GM18505 (cell line): ENCODE measurements at regions not wholly inside any gene's neighbourhood (a gene's known extent, or its start where the extent isn't known, plus 50 kb on each side); places are given as distances from the start of the nearest gene placed in this dataset.

Experiments used
- ATAC-seq: cut with Tn5 transposase; IDR thresholded peaks from one replicate; pipeline ENCODE4 v1.9.1; 2021; ENCODE audit not compliant: unreplicated experiment
- POLR2A ChIP-seq: IDR thresholded peaks from 4 replicates; pipeline ENCODE4 v1.6.1; 2011; ENCODE audit warnings: borderline replicate concordance; ENCODE audit not compliant: insufficient read depth, insufficient read length; ENCODE audit errors: extremely low read depth

DNA sequence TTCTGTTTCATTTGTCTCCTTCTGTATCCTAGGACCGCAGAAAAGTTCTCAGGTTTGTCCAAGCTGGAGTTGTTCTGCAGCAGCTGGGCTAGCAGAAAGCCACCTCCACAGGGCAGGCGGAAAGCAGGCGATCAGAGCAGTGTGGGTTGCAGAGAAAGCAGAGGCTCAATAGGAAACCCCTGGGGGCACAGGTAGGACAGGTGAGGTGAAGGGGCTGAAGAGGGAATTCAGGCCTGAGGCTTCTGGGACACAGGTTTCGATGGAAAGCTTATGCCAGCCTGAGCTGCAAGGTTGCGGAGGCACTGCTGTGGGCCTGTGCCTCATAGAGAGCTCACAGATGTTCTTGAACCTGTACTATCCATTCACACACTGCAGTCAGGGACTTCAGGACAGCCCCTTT lies 194.9 kb upstream of the TPK1 start:
- ATAC-seq: no peak
- no peak for TF ChIP-seq POLR2A

DNA sequence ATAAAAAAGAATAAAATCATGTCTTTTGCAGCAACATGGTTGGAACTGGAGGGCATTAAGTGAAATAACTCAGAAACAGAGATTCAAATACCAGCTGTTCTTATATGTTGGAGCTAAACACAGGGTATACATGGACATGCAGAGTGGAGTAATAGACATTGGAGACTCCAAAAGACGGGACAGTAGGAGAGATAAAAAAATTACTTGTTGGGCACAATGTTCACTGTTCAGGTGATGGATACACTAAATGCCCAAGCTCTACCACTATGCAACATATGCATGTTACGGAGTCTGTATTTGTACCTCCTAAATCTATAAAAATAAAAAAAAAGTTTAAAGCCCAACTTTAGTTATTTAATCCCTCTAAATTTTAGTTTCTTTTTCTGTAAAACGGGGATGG lies 184.6 kb upstream of the TPK1 start:
- no peak for ATAC-seq
- no peak for TF ChIP-seq POLR2A

DNA sequence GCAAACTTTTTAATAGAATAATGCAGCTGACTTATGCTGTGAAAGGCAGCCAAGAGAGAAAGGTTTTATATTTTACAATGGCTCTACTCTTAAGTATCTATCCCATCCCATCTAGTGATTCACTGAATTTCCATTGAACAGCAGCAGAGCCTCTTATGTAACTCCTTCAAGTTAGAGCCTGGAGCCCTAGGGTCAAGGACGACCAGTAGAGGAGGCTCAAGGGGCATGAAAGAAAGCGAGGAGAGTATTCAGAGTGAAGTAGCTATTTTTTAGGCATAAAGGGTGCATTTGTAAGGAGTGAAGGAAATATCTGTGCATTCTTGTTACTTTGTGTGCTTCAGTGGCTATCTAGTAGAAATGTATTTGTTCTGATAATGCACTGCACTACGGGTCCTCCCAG lies 180.2 kb upstream of the TPK1 start:
- ATAC-seq: no peak
- TF ChIP-seq POLR2A: no peak

DNA sequence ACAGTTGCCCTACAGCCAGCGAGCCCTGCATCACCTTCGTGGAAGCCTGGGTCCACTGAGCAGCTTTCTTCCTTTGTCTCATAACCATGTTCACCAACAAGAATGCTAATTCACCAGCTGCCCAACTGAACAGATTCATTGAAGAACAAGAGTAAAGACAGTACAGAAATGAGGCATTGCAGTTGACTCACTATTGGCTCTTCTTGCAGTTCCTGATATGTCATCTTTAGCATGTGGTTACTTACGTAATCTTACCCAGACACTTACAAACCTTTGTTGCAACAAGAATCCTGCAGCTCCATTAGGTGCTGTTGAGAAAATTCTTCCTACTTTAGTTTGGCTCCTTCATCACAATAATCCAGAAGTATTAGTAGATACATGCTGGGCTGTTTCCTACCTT lies 174.0 kb upstream of the TPK1 start:
- ATAC-seq: no peak
- TF ChIP-seq POLR2A: no peak

DNA sequence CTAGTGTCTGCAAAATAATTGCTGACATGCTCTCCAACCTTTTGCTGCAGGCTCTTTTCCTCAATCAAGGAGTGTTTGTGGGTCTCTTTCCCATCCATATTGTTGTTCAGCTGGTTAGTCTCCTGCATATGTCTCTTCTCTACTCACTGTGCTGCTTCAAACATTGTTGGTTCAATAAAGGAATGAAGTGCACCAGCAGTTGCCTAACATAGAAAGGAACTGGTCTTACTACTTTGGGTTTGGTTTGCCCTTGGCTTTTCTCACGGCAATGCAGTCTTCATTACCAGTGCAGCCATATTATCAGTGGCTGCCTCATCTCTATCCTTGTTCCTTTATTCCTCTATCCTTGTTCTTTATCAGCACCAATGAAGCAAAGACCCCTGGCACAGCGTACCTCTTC lies 169.7 kb upstream of the TPK1 start:
- no peak for ATAC-seq
- TF ChIP-seq POLR2A: no peak

DNA sequence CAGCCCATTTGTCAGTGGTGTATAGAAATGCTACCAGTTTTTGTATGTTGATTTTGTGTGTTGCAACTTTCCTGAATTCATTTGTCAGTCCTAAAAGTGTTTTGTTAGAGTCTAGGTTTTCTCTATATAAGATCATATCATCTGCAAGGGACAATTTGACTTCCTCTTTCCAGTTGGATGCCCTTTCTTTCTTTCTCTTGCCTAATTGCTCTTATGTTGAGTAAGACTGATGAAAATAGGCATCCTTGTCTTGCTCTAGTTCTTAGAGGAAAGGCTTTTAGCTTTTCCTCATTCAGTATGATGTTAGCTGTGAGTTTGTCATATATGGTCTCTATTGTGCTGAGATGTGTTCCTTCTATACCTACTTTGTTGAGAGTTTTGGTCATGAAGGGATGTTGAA lies 161.7 kb upstream of the TPK1 start:
- no peak for ATAC-seq
- no peak for TF ChIP-seq POLR2A

DNA sequence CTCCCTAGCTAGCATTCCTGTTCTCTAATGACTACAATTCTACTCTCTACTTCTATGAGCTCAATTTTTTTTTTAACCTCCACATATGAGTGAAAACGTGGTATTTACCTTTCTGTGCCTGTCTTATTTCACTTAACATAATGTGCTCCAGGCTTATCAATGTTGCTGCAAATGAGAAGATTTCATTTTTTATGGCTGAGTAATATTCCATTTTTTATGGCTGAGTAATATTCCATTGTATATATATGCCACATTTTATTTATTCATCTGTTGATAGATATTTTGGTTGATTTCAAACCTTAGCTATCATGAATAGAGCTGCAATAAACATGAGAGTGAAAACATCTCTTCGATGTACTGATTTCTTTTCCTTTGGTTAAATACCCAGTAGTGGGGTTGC lies 159.6 kb upstream of the TPK1 start:
- no peak for TF ChIP-seq POLR2A
- ATAC-seq: no peak

DNA sequence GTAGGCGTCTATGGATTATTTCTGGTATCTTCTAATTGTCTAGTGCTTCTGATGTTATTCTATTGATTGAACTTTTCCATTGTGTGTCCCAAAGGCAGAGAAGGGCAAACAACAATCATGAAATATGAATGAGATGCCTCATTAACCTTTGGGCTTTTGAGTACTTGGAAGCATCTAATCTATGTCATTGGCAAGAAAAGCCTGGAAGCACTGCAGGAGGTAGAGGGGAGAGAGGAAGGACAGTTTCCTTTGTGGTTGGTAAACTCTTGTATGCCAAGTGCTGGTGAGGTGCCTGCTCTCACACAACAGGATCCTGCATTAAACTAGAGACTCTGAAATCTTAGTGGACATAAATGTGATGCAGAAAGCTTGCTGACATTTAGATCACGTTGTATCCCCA lies 155.2 kb upstream of the TPK1 start:
- ATAC-seq: no peak
- TF ChIP-seq POLR2A: no peak

DNA sequence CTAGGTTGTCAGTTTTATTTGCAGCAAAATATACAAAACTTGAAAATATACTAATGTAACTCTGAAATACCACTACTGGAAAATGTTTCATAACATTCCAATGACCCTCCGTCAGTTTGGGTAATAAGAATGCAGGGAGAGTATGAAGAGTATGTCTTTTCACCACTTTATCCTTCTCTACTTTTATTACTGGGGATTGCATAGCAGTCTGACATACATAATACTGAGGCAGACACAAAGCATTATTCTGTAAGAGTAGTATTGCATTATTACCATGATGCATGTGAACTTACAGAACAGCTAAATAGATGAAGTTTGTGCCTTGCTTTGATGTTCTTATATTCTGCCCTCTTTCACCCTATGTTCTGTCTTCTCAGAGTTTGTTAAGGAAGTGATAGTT lies 151.8 kb upstream of the TPK1 start:
- no peak for ATAC-seq
- no peak for TF ChIP-seq POLR2A

DNA sequence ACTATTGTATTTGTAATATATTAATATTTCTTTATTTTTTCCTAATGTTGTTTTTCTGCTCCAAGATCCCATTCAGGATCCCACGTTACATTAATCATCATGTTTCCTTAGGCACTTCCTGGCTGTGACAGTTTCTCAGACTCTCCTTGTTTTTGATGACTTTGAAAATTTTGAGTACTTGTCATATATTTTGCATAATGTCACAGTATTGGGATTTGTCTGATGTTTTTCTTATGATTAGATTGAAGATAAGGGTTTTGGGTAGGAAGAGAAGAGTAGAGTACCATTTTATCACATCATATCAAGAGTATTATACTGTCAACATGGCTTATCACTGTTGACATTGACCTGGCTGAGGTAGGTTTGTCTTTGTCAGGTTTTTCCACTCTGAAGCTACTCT lies 146.3 kb upstream of the TPK1 start:
- no peak for TF ChIP-seq POLR2A
- ATAC-seq: no peak

DNA sequence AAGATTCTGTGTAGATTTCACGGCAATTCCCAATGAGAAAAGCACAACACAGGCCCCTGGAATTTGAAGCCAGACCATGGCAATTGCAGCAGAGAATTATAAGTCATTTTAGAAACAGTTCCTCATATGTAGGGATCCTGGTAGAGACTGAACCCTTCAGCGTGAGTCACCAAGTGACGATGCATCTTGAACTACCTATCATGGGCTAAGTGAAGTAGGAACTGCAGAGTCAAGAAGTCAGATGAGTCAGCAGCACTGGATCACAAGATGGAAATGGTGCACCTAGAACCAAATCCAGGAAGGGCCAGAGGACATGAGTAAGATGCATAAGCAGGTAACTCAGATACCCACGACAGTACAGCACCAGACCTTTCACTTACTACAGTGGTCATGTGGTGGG lies 140.0 kb upstream of the TPK1 start:
- ATAC-seq: no peak
- TF ChIP-seq POLR2A: no peak

DNA sequence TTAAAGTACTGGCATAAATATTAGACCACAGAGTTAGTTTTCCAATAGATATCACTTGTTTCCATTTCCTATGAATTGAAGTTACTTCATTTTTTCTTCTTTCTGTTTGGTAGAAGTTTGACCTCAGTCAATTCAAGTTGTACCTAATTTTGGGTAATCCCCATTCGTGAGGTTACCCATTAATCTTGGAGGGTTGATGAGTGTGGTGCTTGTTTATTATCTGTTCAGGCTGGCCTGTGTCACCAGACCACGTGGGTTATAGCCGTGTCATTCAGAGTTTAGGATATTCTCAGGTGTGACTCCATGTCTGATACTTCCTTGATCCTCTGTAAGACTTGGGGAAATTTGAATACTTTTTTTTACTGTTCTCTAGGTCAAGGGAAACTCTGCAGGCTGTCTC lies 133.9 kb upstream of the TPK1 start:
- TF ChIP-seq POLR2A: no peak
- ATAC-seq: no peak

DNA sequence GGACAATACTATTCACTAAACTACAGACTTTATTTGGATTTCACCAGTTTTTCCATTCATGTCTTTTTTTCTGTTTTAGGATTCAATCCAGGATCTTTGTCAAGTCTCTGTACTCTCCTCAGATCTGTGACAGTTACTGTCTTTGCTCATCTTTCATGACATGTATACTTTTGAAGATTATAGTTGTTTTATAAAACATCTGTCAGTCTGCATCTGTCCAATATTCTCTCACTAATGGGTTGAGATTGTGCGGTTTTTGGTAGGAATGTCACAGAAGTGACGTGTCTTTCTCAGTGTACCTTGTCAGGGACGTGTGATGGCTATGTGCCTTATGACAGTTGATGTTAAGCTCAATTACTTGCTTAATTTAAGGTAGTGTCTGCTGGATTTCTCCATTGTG lies 124.9 kb upstream of the TPK1 start:
- TF ChIP-seq POLR2A: no peak
- no peak for ATAC-seq

DNA sequence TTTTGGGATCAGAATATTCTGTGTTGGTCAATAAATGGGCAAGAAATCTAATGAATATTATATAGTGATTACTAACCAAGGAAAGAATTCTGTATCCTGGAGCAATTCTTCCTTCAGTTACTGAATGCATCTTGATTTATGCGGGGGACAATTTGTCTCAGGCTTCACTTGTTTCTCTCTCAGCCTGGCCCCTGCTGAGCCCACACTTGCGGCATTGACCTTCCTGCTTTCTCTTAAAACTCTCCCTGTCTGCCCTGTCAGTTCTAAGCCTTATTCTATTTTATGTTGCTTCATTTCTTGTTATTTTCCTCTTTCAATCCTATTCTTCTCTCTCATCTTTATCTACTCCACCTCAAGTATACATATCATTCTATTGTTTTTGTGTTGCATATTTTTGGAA lies 122.1 kb upstream of the TPK1 start:
- ATAC-seq: no peak
- TF ChIP-seq POLR2A: no peak

DNA sequence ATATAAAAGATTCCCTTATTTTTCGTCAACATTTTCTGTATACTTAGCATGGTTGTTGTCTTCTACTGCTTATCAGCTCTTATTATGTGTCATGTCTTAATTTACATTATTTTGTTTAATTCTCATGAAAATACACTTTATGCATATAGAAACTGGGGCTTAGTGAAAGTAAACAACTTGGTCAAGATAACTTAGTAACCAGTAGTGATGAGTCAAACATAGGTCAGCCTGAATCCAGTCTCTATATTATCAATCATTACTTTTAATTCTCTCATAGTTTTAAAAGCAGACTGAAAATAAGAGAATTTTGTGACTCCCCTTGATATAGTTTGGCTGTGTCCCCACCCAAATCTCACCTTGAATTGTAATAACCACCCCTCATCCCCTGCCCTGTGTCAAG lies 119.6 kb upstream of the TPK1 start:
- no peak for ATAC-seq
- no peak for TF ChIP-seq POLR2A
